HUES64 (cell line): ENCODE measurements at regions not wholly inside any gene's neighbourhood (a gene's known extent, or its start where the extent isn't known, plus 50 kb on each side); places are given as distances from the start of the nearest gene placed in this dataset.

Experiments used
- H3K27ac ChIP-seq: 2 replicates; pipeline ENCODE4 v1.7.0; 2013; ENCODE audit warnings: low read depth, low read length, inconsistent platforms
- H3K27me3 ChIP-seq: 2 replicates; pipeline ENCODE4 v1.6.1; 2013; ENCODE audit warnings: mild to moderate bottlenecking, low read length; ENCODE audit not compliant: insufficient read depth
- H3K36me3 ChIP-seq: 2 replicates; pipeline ENCODE4 v1.6.1; 2013; ENCODE audit warnings: mild to moderate bottlenecking, low read length; ENCODE audit not compliant: insufficient read depth
- H3K4me1 ChIP-seq: 2 replicates; pipeline ENCODE4 v1.6.1; 2013; ENCODE audit warnings: mild to moderate bottlenecking, low read length, moderate library complexity; ENCODE audit not compliant: insufficient read depth
- H3K4me3 ChIP-seq: 2 replicates; pipeline ENCODE4 v1.5.1; 2013; ENCODE audit warnings: mild to moderate bottlenecking, low read length, moderate library complexity
- H3K9ac ChIP-seq: 2 replicates; pipeline ENCODE4 v1.6.1; 2013; ENCODE audit warnings: mild to moderate bottlenecking, low read depth, low read length
- H3K9me3 ChIP-seq: 2 replicates; pipeline ENCODE4 v1.6.1; 2013; ENCODE audit warnings: low read depth, low read length; ENCODE audit not compliant: insufficient read depth
- WGBS: fragments of 150-250, 120-280 bp; methylation state at CpG from one replicate; pipeline ENCODE4 v1.1.7; 2013; ENCODE audit warnings: missing lambda C conversion rate; 5-methylcytosine and 5-hydroxymethylcytosine counted together

DNA sequence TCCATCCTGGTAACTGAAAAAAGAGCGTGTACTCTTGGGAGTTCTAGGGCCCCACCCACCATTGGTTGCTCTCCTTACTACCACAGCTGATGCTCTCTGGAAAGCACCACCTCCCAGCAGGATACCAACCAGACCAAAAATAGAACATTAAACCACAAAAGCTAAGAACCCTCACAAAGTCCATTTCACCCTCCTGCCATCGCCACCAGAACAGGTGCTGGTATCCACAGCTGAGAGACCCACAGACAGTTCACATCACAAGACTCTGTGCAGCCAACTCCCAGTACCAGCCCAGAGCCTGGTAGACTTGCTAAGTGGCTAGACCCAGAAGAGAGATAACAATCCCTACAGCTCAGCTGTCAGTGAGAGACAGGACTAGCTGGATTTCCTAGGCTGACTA is 240.6 kb downstream of the PABPC4L start:
- Histone ChIP-seq H3K27me3 (no peaks in the 10 kb centered on the region), H3K4me1 (no peaks in the 10 kb centered on the region), H3K27ac (no peak overlapping the region), H3K9me3 (0 out of 2 replicates have a peak, but pooled peaks cover 11% of the 10 kb centered on the region), H3K9ac (no peak overlapping the region), H3K4me3 (no peak overlapping the region), H3K36me3 (no peaks in the 10 kb centered on the region)
- 98% methylated on average over 2 of the region's 2 CpGs for WGBS

- H3K27me3 ChIP-seq: no peaks in the 10 kb centered on the region
- no peak overlapping the region for H3K9ac ChIP-seq
- H3K4me1 ChIP-seq: peaks cover 7% of the 10 kb centered on the region
- 76% methylated on average over 1 of the region's 1 CpG for WGBS
- H3K9me3 ChIP-seq: 0 out of 2 replicates have a peak, but pooled peaks cover 2% of the 10 kb centered on the region
- H3K36me3 ChIP-seq: no peaks in the 10 kb centered on the region
- no peak overlapping the region for H3K27ac ChIP-seq
- no peak overlapping the region for H3K4me3 ChIP-seq
Measured at GRCh38 chr4:133943081-133943480, 258.5 kb downstream of the PABPC4L start.

DNA sequence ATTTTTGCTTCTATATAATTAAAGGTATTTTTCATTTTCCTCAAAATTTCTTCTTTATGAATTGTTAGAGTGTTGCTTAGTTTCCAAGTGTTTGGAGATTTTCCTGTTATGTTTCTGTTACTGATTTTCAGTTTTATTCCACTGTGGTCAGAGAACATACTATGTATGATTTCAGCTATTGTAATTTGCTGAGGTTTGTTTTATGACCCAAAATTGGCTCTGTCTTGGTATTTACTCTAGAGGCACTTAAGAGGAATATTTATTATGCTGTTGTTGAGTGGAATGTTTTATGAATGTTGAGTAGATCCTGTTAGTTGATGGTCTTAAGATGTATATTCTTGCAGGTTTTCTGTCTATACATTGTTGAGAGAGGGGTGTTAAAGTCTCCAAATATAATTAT is 263.5 kb downstream of the PABPC4L start:
- Histone ChIP-seq H3K9me3 (no peaks in the 10 kb centered on the region), H3K36me3 (no peaks in the 10 kb centered on the region), H3K27me3 (no peaks in the 10 kb centered on the region), H3K9ac (no peak overlapping the region), H3K4me3 (no peak overlapping the region), H3K27ac (no peak overlapping the region), H3K4me1 (peaks cover 7% of the 10 kb centered on the region; the same call in 1 of the 2 replicates)

- Histone ChIP-seq H3K4me3 (no peak overlapping the region), H3K9ac (no peak overlapping the region), H3K27me3 (no peaks in the 10 kb centered on the region), H3K4me1 (no peaks in the 10 kb centered on the region), H3K27ac (no peak overlapping the region), H3K9me3 (no peaks in the 10 kb centered on the region), H3K36me3 (no peaks in the 10 kb centered on the region)
- 94% methylated on average over 1 of the region's 1 CpG for WGBS
Measured at GRCh38 chr4:133929531-133930239, 271.9 kb downstream of the PABPC4L start.

DNA sequence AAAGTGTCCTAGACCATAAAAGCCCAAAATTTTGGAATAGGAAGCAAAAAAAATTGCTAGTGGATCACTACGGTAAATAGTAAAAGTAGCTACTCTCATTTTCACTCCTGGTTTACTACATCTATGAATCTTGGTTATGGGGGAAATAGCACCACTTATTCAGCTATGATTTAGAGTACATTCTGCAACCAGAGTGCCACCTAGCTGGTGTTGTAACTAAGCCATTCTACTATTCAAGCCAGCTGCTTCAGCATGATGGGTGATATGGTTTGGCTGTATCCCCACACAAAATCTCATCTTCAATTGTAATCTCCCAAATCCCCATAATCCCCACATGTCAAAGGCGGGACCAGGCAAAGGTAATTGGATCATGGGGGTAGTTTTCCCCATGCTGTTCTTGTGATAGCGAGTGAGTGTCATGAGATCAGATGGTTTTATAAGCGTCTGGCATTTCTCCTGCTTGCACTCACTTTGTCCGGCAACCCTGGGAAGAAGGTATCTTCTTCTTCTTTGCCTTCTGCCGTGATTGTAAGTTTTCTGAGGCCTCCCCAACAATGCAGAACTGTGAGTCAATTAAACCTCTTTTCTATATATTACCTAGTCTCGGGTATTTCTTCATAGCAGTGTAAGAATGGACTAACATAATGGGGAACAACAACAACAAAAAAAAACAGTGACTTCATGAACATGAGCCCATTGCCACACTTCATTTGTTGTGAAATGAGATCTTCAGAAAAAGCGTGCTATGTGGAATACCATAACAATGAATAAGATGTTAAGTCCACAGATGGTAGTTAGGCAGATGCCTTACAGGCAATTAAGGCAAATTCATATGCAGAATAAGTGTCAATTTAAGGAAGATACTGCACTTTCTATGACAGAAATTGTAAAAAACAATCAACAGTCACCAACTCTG is 280.1 kb downstream of the PABPC4L start:
- Histone ChIP-seq H3K27ac (no peak overlapping the region), H3K4me1 (no peaks in the 10 kb centered on the region), H3K9me3 (no peaks in the 10 kb centered on the region), H3K9ac (no peak overlapping the region), H3K36me3 (no peaks in the 10 kb centered on the region), H3K4me3 (no peak overlapping the region), H3K27me3 (no peaks in the 10 kb centered on the region)
- WGBS: 93% methylated on average over 6 of the region's 8 CpGs

DNA sequence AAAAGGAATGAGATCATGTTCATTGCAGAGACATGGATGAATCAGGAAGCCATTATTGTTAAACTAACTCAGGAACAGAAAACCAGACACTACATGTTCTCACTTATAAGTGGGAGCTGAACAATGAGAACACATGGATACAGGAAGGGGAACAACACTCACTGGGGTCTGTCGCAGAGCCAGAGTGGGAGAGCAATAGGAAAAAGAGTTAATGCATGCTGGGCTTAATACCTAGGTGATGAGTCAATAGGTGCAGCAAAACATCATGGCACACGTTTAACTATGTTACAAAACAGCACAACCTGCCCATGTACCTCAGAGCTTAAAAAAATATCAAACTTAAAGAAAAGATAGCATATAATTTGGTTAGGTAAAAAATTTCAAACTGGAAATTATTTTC is 281.4 kb downstream of the PABPC4L start:
- 88% methylated on average over 2 of the region's 2 CpGs for WGBS
- no peak overlapping the region for H3K9ac ChIP-seq
- H3K4me3 ChIP-seq: no peak overlapping the region
- H3K36me3 ChIP-seq: no peaks in the 10 kb centered on the region
- H3K27me3 ChIP-seq: no peaks in the 10 kb centered on the region
- H3K4me1 ChIP-seq: no peaks in the 10 kb centered on the region
- no peak overlapping the region for H3K27ac ChIP-seq
- H3K9me3 ChIP-seq: no peaks in the 10 kb centered on the region

GRCh38 chr4:133910165-133910564 is 291.4 kb downstream of the PABPC4L start:
- 86% methylated on average over 3 of the region's 3 CpGs for WGBS
- no peak overlapping the region for H3K9ac ChIP-seq
- H3K27me3 ChIP-seq: no peaks in the 10 kb centered on the region
- no peak overlapping the region for H3K27ac ChIP-seq
- no peak overlapping the region for H3K4me3 ChIP-seq
- H3K9me3 ChIP-seq: no peaks in the 10 kb centered on the region
- no peaks in the 10 kb centered on the region for H3K36me3 ChIP-seq
- H3K4me1 ChIP-seq: no peaks in the 10 kb centered on the region

GRCh38 chr4:133903029-133903428 is 298.6 kb downstream of the PABPC4L start:
- no peaks in the 10 kb centered on the region for H3K9me3 ChIP-seq
- H3K36me3 ChIP-seq: no peaks in the 10 kb centered on the region
- H3K27me3 ChIP-seq: no peaks in the 10 kb centered on the region
- H3K27ac ChIP-seq: no peak overlapping the region
- no peak overlapping the region for H3K4me3 ChIP-seq
- no peak overlapping the region for H3K9ac ChIP-seq
- no peaks in the 10 kb centered on the region for H3K4me1 ChIP-seq

- Histone ChIP-seq H3K36me3 (no peaks in the 10 kb centered on the region), H3K27ac (no peak overlapping the region), H3K9ac (no peak overlapping the region), H3K4me1 (peaks cover 3% of the 10 kb centered on the region; the same call in 1 of the 2 replicates), H3K27me3 (no peaks in the 10 kb centered on the region), H3K9me3 (no peaks in the 10 kb centered on the region), H3K4me3 (no peak overlapping the region)
- 88% methylated on average over 1 of the region's 1 CpG for WGBS
Measured at GRCh38 chr4:133891011-133891410, 310.6 kb downstream of the PABPC4L start.

- no peak overlapping the region for H3K27ac ChIP-seq
- H3K9ac ChIP-seq: no peak overlapping the region
- H3K4me3 ChIP-seq: no peak overlapping the region
- WGBS: 98% methylated on average over 4 of the region's 4 CpGs
- H3K36me3 ChIP-seq: no peaks in the 10 kb centered on the region
- no peaks in the 10 kb centered on the region for H3K9me3 ChIP-seq
- peaks cover 3% of the 10 kb centered on the region; the same call in 1 of the 2 replicates for H3K4me1 ChIP-seq
- no peaks in the 10 kb centered on the region for H3K27me3 ChIP-seq
Measured at GRCh38 chr4:133887723-133888122, 313.9 kb downstream of the PABPC4L start.

GRCh38 chr4:133869486-133869885 is 332.1 kb downstream of the PABPC4L start:
- H3K4me3 ChIP-seq: no peak overlapping the region
- no peak overlapping the region for H3K27ac ChIP-seq
- no peaks in the 10 kb centered on the region for H3K9me3 ChIP-seq
- no peak overlapping the region for H3K9ac ChIP-seq
- peaks cover 8% of the 10 kb centered on the region; the same call in 1 of the 2 replicates for H3K4me1 ChIP-seq
- WGBS: 98% methylated on average over 3 of the region's 3 CpGs
- H3K36me3 ChIP-seq: no peaks in the 10 kb centered on the region
- no peaks in the 10 kb centered on the region for H3K27me3 ChIP-seq
